Neural progenitor cell (in vitro differentiated cells): ENCODE measurements at regions not wholly inside any gene's neighbourhood (a gene's known extent, or its start where the extent isn't known, plus 50 kb on each side); places are given as distances from the start of the nearest gene placed in this dataset.

Experiments used
- DNase-seq: peaks from one replicate; pipeline ENCODE4 v3.0.0-alpha.2; 2016; ENCODE audit warnings: low spot score
- H2AFZ ChIP-seq: fragments of 200-600 bp; sonication (generic); replicated peaks from 2 replicates; pipeline ENCODE4 v1.6.1; 2016; ENCODE audit warnings: antibody characterized with exemption
- H3F3A ChIP-seq: fragments of 200-600 bp; sonication (generic); 2 replicates; pipeline ENCODE4 v1.6.1; 2016; ENCODE audit warnings: antibody characterized with exemption, low read depth
- H3K27ac ChIP-seq: fragments of 200-600 bp; sonication (generic); 2 replicates; pipeline ENCODE4 v1.5.1; 2016; ENCODE audit warnings: mild to moderate bottlenecking
- H3K27me3 ChIP-seq: fragments of 200-600 bp; sonication (generic); 2 replicates; pipeline ENCODE4 v1.6.1; 2016; ENCODE audit warnings: mild to moderate bottlenecking, moderate library complexity
- H3K36me3 ChIP-seq: fragments of 200-600 bp; sonication (generic); 2 replicates; pipeline ENCODE4 v1.5.1; 2016
- H3K4me1 ChIP-seq: fragments of 200-600 bp; sonication (generic); 2 replicates; pipeline ENCODE4 v1.6.1; 2016; ENCODE audit warnings: mixed run types
- H3K4me2 ChIP-seq: fragments of 200-600 bp; sonication (generic); 2 replicates; pipeline ENCODE4 v1.6.1; 2016
- H3K4me3 ChIP-seq: fragments of 200-600 bp; sonication (generic); 2 replicates; pipeline ENCODE4 v1.5.1; 2016
- H3K79me2 ChIP-seq: fragments of 200-600 bp; sonication (generic); 2 replicates; pipeline ENCODE4 v1.6.1; 2016; ENCODE audit warnings: low read depth
- H3K9ac ChIP-seq: fragments of 200-600 bp; sonication (generic); 2 replicates; pipeline ENCODE4 v1.6.1; 2016
- H3K9me3 ChIP-seq: fragments of 200-600 bp; sonication (generic); 2 replicates; pipeline ENCODE4 v1.5.1; 2016; ENCODE audit warnings: low read depth
- H4K20me1 ChIP-seq: fragments of 200-600 bp; sonication (generic); 2 replicates; pipeline ENCODE4 v1.6.1; 2016; ENCODE audit warnings: low read depth
- H3K27ac Mint-ChIP-seq: 3 replicates; pipeline ENCODE4 v1.8.0; 2021; ENCODE audit warnings: mixed read lengths
- H3K27me3 Mint-ChIP-seq: 2 replicates; pipeline ENCODE4 v1.8.0; 2022; ENCODE audit warnings: low read depth, mild to moderate bottlenecking, inconsistent platforms, moderate library complexity, mixed read lengths; ENCODE audit not compliant: insufficient read depth
- H3K36me3 Mint-ChIP-seq: 3 replicates; pipeline ENCODE4 v1.8.0; 2021; ENCODE audit warnings: mixed read lengths
- H3K4me1 Mint-ChIP-seq: 3 replicates; pipeline ENCODE4 v1.8.0; 2021; ENCODE audit warnings: mixed read lengths
- H3K4me3 Mint-ChIP-seq: 3 replicates; pipeline ENCODE4 v1.8.0; 2021; ENCODE audit warnings: mild to moderate bottlenecking, moderate library complexity, mixed read lengths
- H3K9me3 Mint-ChIP-seq: 3 replicates; pipeline ENCODE4 v1.8.0; 2020; ENCODE audit warnings: mixed read lengths
- EZH2 ChIP-seq: fragments of 200-600 bp; sonication (generic); IDR thresholded peaks from 2 replicates; pipeline ENCODE4 v1.6.1; 2017; ENCODE audit warnings: antibody characterized with exemption, mild to moderate bottlenecking, moderate library complexity
- EZH2phosphoT487 ChIP-seq: fragments of 200-600 bp; sonication (generic); IDR thresholded peaks from 2 replicates; pipeline ENCODE4 v1.6.1; 2017; ENCODE audit warnings: antibody characterized with exemption
- TF ChIP-seq, protein P1 (sequence below): fragments of 200-600 bp; sonication (generic); IDR thresholded peaks from 2 replicates; pipeline ENCODE4 v1.5.1; 2017; ENCODE audit warnings: antibody characterized with exemption, mild to moderate bottlenecking

DNA sequence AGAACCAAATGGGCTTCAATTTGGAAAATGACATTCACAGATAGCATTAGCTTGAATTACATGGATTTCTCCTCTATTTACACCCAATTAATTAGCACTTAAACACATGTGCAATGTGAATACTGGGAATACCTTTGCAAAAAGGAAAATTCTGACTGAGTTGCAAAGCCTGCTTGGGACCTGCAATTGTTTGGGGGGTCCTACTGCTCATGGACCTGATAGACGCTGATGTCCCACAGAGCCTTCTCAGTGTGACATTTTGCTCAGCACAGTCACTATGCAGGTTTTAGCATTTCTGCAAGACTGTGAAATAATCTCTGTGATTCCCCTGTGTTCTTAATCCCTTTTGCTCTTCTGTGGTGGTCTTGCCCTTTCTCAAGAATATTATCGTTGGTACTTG is 101.2 kb upstream of the PGRMC2 start:
- H3K36me3 Mint-ChIP-seq = no peaks in the 10 kb centered on the region
- Histone ChIP-seq H3K27me3 (no peaks in the 10 kb centered on the region), H3K9ac (no peak overlapping the region), H3K79me2 (no peaks in the 10 kb centered on the region), H3K27ac (no peak overlapping the region), H3K4me2 (no peak overlapping the region), H2AFZ (no peak overlapping the region), H3K9me3 (no peaks in the 10 kb centered on the region), H3F3A (no peaks in the 10 kb centered on the region), H3K4me1 (no peaks in the 10 kb centered on the region), H3K36me3 (no peaks in the 10 kb centered on the region), H4K20me1 (no peaks in the 10 kb centered on the region), H3K4me3 (no peak overlapping the region)
- H3K9me3 Mint-ChIP-seq = no peaks in the 10 kb centered on the region
- no peak for DNase-seq
- peaks cover 3% of the 10 kb centered on the region for H3K27me3 Mint-ChIP-seq
- peaks cover 15% of the 10 kb centered on the region for H3K4me1 Mint-ChIP-seq
- no peak overlapping the region for H3K4me3 Mint-ChIP-seq
- no peak overlapping the region for H3K27ac Mint-ChIP-seq
- no peak for TF ChIP-seq EZH2phosphoT487
- TF ChIP-seq EZH2 = no peak
- TF ChIP-seq, protein P1, sequence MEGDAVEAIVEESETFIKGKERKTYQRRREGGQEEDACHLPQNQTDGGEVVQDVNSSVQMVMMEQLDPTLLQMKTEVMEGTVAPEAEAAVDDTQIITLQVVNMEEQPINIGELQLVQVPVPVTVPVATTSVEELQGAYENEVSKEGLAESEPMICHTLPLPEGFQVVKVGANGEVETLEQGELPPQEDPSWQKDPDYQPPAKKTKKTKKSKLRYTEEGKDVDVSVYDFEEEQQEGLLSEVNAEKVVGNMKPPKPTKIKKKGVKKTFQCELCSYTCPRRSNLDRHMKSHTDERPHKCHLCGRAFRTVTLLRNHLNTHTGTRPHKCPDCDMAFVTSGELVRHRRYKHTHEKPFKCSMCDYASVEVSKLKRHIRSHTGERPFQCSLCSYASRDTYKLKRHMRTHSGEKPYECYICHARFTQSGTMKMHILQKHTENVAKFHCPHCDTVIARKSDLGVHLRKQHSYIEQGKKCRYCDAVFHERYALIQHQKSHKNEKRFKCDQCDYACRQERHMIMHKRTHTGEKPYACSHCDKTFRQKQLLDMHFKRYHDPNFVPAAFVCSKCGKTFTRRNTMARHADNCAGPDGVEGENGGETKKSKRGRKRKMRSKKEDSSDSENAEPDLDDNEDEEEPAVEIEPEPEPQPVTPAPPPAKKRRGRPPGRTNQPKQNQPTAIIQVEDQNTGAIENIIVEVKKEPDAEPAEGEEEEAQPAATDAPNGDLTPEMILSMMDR = no peak

DNA sequence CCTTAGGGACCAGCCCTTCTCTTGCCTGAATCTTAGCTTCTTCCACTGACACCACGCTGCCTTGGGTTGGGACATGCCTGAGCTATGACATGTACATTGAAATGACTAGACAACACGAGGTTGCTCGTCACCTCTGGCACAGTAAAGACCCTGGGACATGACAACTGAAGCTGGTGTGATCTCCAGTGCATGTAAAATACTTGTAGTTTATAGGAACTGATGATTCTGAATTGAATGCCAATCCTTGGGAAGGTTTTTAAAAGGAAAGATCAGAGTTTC is 100.7 kb upstream of the PGRMC2 start:
- H2AFZ ChIP-seq = no peak overlapping the region
- no peaks in the 10 kb centered on the region for H3K36me3 ChIP-seq
- Mint-ChIP-seq H3K4me1 (peaks cover 15% of the 10 kb centered on the region), H3K36me3 (no peaks in the 10 kb centered on the region), H3K4me3 (no peak overlapping the region), H3K27ac (no peak overlapping the region), H3K9me3 (no peaks in the 10 kb centered on the region), H3K27me3 (peaks cover 3% of the 10 kb centered on the region)
- no peaks in the 10 kb centered on the region for H3F3A ChIP-seq
- DNase-seq = no peak
- H3K9ac ChIP-seq = no peak overlapping the region
- no peaks in the 10 kb centered on the region for H3K4me1 ChIP-seq
- TF ChIP-seq EZH2phosphoT487 (no peak), EZH2 (no peak)
- TF ChIP-seq, protein P1 = no peak
- H3K9me3 ChIP-seq = no peaks in the 10 kb centered on the region
- H4K20me1 ChIP-seq = no peaks in the 10 kb centered on the region
- H3K79me2 ChIP-seq = no peaks in the 10 kb centered on the region
- H3K27ac ChIP-seq = no peak overlapping the region
- H3K4me3 ChIP-seq = no peak overlapping the region
- no peaks in the 10 kb centered on the region for H3K27me3 ChIP-seq
- H3K4me2 ChIP-seq = no peak overlapping the region

DNA sequence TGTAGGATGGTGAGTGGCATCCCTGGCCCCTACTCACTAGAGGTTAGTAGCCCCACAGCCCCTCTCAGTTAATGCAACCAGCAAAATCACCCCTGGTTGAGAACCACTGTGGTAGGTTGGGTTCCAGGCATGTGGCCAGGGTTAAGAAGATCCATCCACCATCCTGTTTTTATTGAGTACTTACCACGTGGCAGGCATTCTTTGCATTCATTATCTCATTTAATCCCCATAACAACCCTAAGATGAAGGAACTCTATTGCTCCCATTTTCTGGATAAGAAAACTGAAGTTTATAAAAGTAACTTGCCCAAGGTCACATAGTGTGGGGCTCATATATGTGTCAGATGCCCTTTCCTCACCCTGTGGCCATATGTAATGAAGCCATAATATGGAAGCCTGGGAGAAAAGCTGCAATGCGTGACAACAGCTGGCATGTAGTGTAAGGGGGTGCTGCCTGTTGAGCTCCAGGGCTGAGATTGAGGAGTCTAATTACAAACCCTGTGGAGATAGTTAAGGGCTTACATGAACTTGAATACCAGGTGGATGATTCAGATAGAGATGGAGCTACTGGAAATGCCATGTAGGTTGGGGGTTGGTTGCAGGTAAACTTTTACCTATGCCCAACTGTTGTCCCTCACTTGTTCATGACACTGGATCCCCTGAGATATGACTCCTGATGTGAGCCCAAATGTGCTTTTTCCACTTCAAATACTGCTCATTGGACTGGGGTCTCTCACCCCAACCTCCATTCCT is 100.2 kb upstream of the PGRMC2 start:
- no peaks in the 10 kb centered on the region for H3K27me3 ChIP-seq
- H2AFZ ChIP-seq = no peak overlapping the region
- TF ChIP-seq, protein P1 = no peak
- TF ChIP-seq EZH2phosphoT487 (no peak), EZH2 (no peak)
- no peaks in the 10 kb centered on the region for H3K4me1 ChIP-seq
- no peaks in the 10 kb centered on the region for H4K20me1 ChIP-seq
- peaks cover 15% of the 10 kb centered on the region for H3K4me1 Mint-ChIP-seq
- no peaks in the 10 kb centered on the region for H3K9me3 Mint-ChIP-seq
- no peak overlapping the region for H3K4me3 ChIP-seq
- no peak for DNase-seq
- peaks cover 3% of the 10 kb centered on the region for H3K27me3 Mint-ChIP-seq
- H3K9me3 ChIP-seq = no peaks in the 10 kb centered on the region
- no peak overlapping the region for H3K9ac ChIP-seq
- no peak overlapping the region for H3K27ac Mint-ChIP-seq
- no peaks in the 10 kb centered on the region for H3K36me3 ChIP-seq
- no peak overlapping the region for H3K4me2 ChIP-seq
- H3K36me3 Mint-ChIP-seq = no peaks in the 10 kb centered on the region
- no peaks in the 10 kb centered on the region for H3K79me2 ChIP-seq
- no peak overlapping the region for H3K27ac ChIP-seq
- H3K4me3 Mint-ChIP-seq = no peak overlapping the region
- no peaks in the 10 kb centered on the region for H3F3A ChIP-seq
